GM13976 (cell line): ENCODE measurements at regions not wholly inside any gene's neighbourhood (a gene's known extent, or its start where the extent isn't known, plus 50 kb on each side); places are given as distances from the start of the nearest gene placed in this dataset.

Source experiments
- DNase-seq: peaks from one replicate; pipeline ENCODE4 v3.0.0; 2012; ENCODE audit warnings: low spot score
- CTCF ChIP-seq: IDR thresholded peaks from 2 replicates; pipeline ENCODE4 v1.5.1; 2012; ENCODE audit warnings: borderline replicate concordance, mild to moderate bottlenecking; ENCODE audit not compliant: insufficient read depth; ENCODE audit errors: extremely low read depth, missing control alignments, control extremely low read depth
- in situ Hi-C: fragments of 300-500 bp; cut with MboI; formaldehyde crosslinking; loops from one replicate; pipeline ENCODE4 v1.12.0; 2022; ENCODE audit warnings: low sequenced_read_pairs, mixed read lengths, inconsistent platforms; ENCODE audit not compliant: unreplicated experiment

DNA sequence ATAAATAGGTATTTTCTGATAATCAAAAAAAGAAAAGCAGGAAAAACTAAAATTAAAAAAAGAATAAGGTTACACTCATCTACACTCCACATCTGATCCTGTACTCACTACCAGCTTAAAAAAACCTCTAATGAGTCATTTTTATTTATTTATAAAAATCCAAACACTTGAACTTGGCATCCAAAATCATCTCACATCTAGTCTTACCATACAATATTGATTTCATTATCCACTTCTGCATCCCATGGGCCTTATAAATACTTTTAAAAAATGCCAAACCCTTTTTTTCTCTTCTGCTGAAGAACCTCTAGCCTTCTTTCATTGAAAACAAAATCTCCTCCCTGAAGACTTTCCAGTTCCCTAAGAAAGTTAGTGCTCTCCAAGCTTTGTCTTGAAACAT, 109.7 kb downstream of the TMTC3 start:
- in situ Hi-C loops = no loop called here
- no peak for DNase-seq
- TF ChIP-seq CTCF = no peak

GRCh38 chr12:88253371-88253978, 111.4 kb downstream of the TMTC3 start:
- no peak for DNase-seq
- in situ Hi-C loops = no loop called here
- no peak for TF ChIP-seq CTCF

GRCh38 chr12:88255224-88255623, 113.1 kb downstream of the TMTC3 start:
- TF ChIP-seq CTCF = no peak
- no peak for DNase-seq
- in situ Hi-C loops = no loop called here

DNA sequence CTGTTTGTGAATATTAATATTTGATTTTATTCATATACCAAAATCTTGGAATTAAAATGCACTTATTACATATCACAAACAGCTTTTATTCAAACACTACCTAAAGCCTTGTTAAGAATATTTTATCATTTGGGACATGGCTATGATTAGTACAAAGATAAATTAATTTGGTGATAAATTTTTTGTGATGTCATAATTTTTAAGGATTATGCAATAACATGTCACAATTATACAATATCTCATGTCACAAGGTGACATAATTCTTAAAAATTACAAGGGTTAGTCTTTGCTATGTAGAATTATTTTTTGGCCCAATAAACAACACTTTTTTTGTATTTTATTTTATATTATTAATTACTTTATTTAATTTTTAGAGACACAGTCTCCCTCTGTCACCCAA, 113.7 kb downstream of the TMTC3 start:
- TF ChIP-seq CTCF = no peak
- in situ Hi-C loops = no loop called here
- no peak for DNase-seq

GRCh38 chr12:88258396-88258795, 116.3 kb downstream of the TMTC3 start:
- in situ Hi-C loops = no loop called here
- TF ChIP-seq CTCF = no peak
- DNase-seq = no peak

- no peak for TF ChIP-seq CTCF
- no peak for DNase-seq
- in situ Hi-C loops = no loop called here
Measured at GRCh38 chr12:88266806-88267360, 124.8 kb downstream of the TMTC3 start.
